Heart left ventricle (tissue), 16 donors: ENCODE measurements at regions not wholly inside any gene's neighbourhood (a gene's known extent, or its start where the extent isn't known, plus 50 kb on each side); places are given as distances from the start of the nearest gene placed in this dataset.

Experiments
- ATAC-seq, 4 donors: fragments of 200-7000 bp; cut with Tn5 transposase; one replicate each; pipeline ENCODE4 v1.9.1; 2020 to 2022; ENCODE audit warnings: moderate library complexity in 4 of 4, mild to moderate bottlenecking in 3 of 4, moderate number of reproducible peaks in 1 of 4
- DNase-seq, 5 donors: peaks; one replicate each; pipeline ENCODE4 v3.0.0-alpha.2; 2020
- H3K27ac ChIP-seq, 12 donors: fragments of 200-600 bp; sonication (generic) in 4 of 12; one replicate each; pipeline versions ENCODE4 v1.5.0 to v1.8.0; 2016 to 2022; ENCODE audit warnings: mild to moderate bottlenecking in 2 of 12
- H3K27me3 ChIP-seq, 9 donors: fragments of 200-600 bp; sonication (generic) in 2 of 9; one replicate each; pipeline versions ENCODE4 v1.5.1 to v1.8.0; 2016 to 2022; ENCODE audit warnings: mild to moderate bottlenecking in 3 of 9
- H3K36me3 ChIP-seq, 9 donors: fragments of 200-600 bp; sonication (generic) in 2 of 9; one replicate each; pipeline versions ENCODE4 v1.5.0 to v1.8.0; 2018 to 2022; ENCODE audit warnings: mild to moderate bottlenecking in 2 of 9
- H3K4me1 ChIP-seq, 12 donors: fragments of 200-600 bp; sonication (generic) in 4 of 12; one replicate each; pipeline versions ENCODE4 v1.5.0 to v1.8.0; 2016 to 2022; ENCODE audit warnings: mild to moderate bottlenecking in 3 of 12
- H3K4me3 ChIP-seq, 12 donors: fragments of 200-600 bp; sonication (generic) in 4 of 12; one replicate each; pipeline versions ENCODE4 v1.5.0 to v1.8.0; 2017 to 2022; ENCODE audit warnings: mild to moderate bottlenecking in 9 of 12, moderate library complexity in 4 of 12
- H3K9me3 ChIP-seq, 12 donors: fragments of 200-600 bp; sonication (generic) in 4 of 12; one replicate each; pipeline versions ENCODE4 v1.5.0 to v1.8.0; 2016 to 2022; ENCODE audit warnings: mild to moderate bottlenecking in 1 of 12
- POLR2A ChIP-seq, 2 donors: fragments of 450-650 bp; IDR thresholded peaks; one replicate each; pipeline ENCODE4 v1.6.1; 2017; ENCODE audit warnings: antibody characterized with exemption in 2 of 2, mild to moderate bottlenecking in 2 of 2, moderate library complexity in 2 of 2
- WGBS, 4 donors: extraction: QIAGEN DNeasy Blood & Tissue Kit in 2 of 4; methylation state at CpG; one replicate each; pipeline versions ENCODE4 v1.1.5 to v1.1.7; 2013 to 2018; 5-methylcytosine and 5-hydroxymethylcytosine counted together
- intact Hi-C, 10 donors: fragments of 100-400 bp; cut with DNase I; formaldehyde crosslinking; loops; one replicate each; pipeline versions ENCODE4 v1.11.1 to v1.14.2; 2022
- TF ChIP-seq, protein P1 (sequence below), 12 donors: fragments of 200-600 bp; sonication (generic) in 4 of 12; IDR thresholded peaks; one replicate each; pipeline versions ENCODE4 v1.5.0 to v1.8.0; 2018 to 2022; ENCODE audit warnings: antibody characterized with exemption in 12 of 12, mild to moderate bottlenecking in 5 of 12
- donor health status: ischemic (EF 13 %, LVEDD 7.1; RV severe dilation, severe dysfunction).
- donor health status: healthy with polysubstance abuse.
- donor health status: DM: no; HTN: yes; CAD: no.
- donor health status: DM: no; HTN: no; CAD: no.
- donor health status: ischemic (EF 25% LVEDD 6.9; RV normal size, moderate dysfunction).
- donor health status: ischemic (EF 25% LVEDD 5.7; RV mildly dilated, moderate dysfunction).
- donor health status: healthy.
- donor health status: DM: yes; HTN: yes; CAD: no.
- donor health status: ischemic (EF 35%, LVEDD 5.7; RV mildly dilated, moderate dysfunction).
- donor health status: nonischemic (EF 11% LVEDD 7.7; RV severe dilation, severe dysfunction).
- donor health status: DM: yes; HTN: yes; CAD: no.
- donor health status: PGD.
- donor health status: ischemic (EF 29% LVEDD 5.4; RV normal size, mild dysfunction).
- donor health status: nonischemic (EF 23%, LVEDD 6.1; RV moderate dilation, normal function).

- Histone ChIP-seq H3K27ac (no peak overlapping the region), H3K9me3 (no peaks in the 10 kb centered on the region), H3K4me1 (peaks cover 0 to 26% (median 3%) of the 10 kb centered on the region in 12 donors), H3K27me3 (no peaks in the 10 kb centered on the region), H3K36me3 (no peaks in the 10 kb centered on the region), H3K4me3 (no peak overlapping the region)
- 98 to 100% (median 100%) methylated on average over 1 of the region's 1 CpG for WGBS, 4 donors
- ATAC-seq (no peak), DNase-seq (no peak)
- no peak for TF ChIP-seq POLR2A (IDR thresholded peaks at IDR 0.05)
- TF ChIP-seq, protein P1, sequence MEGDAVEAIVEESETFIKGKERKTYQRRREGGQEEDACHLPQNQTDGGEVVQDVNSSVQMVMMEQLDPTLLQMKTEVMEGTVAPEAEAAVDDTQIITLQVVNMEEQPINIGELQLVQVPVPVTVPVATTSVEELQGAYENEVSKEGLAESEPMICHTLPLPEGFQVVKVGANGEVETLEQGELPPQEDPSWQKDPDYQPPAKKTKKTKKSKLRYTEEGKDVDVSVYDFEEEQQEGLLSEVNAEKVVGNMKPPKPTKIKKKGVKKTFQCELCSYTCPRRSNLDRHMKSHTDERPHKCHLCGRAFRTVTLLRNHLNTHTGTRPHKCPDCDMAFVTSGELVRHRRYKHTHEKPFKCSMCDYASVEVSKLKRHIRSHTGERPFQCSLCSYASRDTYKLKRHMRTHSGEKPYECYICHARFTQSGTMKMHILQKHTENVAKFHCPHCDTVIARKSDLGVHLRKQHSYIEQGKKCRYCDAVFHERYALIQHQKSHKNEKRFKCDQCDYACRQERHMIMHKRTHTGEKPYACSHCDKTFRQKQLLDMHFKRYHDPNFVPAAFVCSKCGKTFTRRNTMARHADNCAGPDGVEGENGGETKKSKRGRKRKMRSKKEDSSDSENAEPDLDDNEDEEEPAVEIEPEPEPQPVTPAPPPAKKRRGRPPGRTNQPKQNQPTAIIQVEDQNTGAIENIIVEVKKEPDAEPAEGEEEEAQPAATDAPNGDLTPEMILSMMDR (IDR thresholded peaks at IDR 0.05) = no peak
- intact Hi-C loops = no loop called here
Observed at GRCh38 chr4:140244328-140244727, 90.3 kb upstream of the MAML3 start.

- Histone ChIP-seq H3K36me3 (no peaks in the 10 kb centered on the region), H3K4me1 (peaks cover 0 to 34% (median 7%) of the 10 kb centered on the region in 12 donors), H3K4me3 (no peak overlapping the region), H3K27ac (peak overlapping the region in 6 of 12 donors; percentile 1 to 66 (median 53)), H3K9me3 (no peaks in the 10 kb centered on the region), H3K27me3 (no peaks in the 10 kb centered on the region)
- DNase-seq (peak in 1 of 5 donors; percentile 27), ATAC-seq (no peak)
- 54 to 62% (median 59%) methylated on average over 7 of the region's 7 CpGs for WGBS, 4 donors
- intact Hi-C loops = no loop called here
- TF ChIP-seq POLR2A (IDR thresholded peaks at IDR 0.05) = no peak
- TF ChIP-seq, protein P1 (IDR thresholded peaks at IDR 0.05) = no peak
Observed at GRCh38 chr4:140243278-140243753, 89.3 kb upstream of the MAML3 start.

DNA sequence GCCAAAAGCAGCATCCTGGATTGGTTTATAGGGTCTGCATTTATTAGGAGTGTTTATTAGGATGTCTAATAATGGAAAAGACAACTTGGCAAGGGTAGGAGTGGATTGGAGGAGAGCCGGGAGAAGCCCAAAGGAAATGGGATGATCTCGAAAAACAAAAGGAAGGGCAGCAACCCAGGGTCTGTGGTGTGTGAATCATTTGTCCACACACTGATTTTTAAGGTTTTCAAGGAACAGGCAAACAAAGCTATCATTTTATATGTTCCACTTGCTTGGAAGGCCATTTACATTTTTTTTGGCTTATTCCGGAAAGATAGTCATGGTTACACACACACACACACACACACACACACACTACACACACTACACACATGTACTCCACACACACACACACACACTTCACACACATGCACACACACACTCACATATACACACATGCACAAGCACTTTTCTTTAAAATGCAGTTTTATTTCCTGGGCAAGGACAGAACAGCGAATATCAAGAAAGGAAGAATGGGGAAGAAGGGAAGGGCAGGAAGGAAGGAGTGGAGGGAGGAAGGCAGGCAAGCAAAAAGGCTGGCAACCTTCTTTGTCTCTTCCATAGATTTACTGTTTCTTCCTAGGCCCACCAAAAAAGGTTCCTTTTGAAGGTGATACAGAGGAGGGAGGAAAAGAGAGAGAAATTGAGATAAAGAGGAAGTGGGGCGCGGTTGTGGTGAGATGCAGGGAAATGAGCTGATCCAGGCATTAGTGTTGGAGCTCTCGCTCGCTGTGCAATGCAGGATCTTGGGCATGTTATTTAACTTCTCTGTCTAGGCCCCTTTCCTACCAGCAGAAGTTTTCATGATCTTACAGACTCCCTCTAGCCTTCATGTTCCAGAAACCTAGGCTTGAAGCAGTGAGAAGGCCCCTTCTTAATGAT, 88.6 kb upstream of the MAML3 start:
- ATAC-seq = no peak
- TF ChIP-seq POLR2A (IDR thresholded peaks at IDR 0.05) = no peak
- TF ChIP-seq, protein P1 (IDR thresholded peaks at IDR 0.05) = no peak
- no peaks in the 10 kb centered on the region for H3K36me3 ChIP-seq
- WGBS, 4 donors = 67 to 71% (median 70%) methylated on average over 8 of the region's 8 CpGs
- peaks cover 0 to 41% (median 14%) of the 10 kb centered on the region in 12 donors for H3K4me1 ChIP-seq
- peak overlapping the region in 6 of 12 donors; percentile 1 to 66 (median 53) for H3K27ac ChIP-seq
- H3K4me3 ChIP-seq = no peak overlapping the region
- peak in 1 of 5 donors; percentile 50 for DNase-seq
- H3K27me3 ChIP-seq = no peaks in the 10 kb centered on the region
- no peaks in the 10 kb centered on the region for H3K9me3 ChIP-seq
- intact Hi-C loops = no loop called here

DNA sequence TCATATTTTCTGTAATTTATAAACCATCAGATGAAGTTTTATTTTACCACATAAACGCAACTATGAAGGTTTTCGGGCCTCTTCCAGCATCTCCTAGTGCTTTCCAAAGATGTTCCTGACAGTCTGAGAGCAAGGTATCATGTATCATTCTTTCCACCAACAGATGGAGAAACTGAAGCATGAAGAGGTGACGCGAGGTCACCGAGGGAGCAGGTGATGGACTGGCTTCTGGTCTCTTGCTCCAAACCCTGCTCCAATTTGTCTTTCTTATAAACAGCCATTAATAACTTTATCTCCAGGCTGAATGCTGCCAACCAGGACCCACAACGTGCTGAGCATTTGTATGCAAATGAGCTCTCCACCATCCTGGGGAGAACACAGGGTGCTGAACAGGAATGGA, 86.3 kb upstream of the MAML3 start:
- Histone ChIP-seq H3K27ac (no peak overlapping the region), H3K4me1 (peaks cover 0 to 53% (median 27%) of the 10 kb centered on the region in 12 donors), H3K27me3 (no peaks in the 10 kb centered on the region), H3K4me3 (no peak overlapping the region), H3K9me3 (no peaks in the 10 kb centered on the region), H3K36me3 (no peaks in the 10 kb centered on the region)
- DNase-seq (no peak), ATAC-seq (no peak)
- TF ChIP-seq POLR2A (IDR thresholded peaks at IDR 0.05) = no peak
- WGBS, 4 donors = 85 to 87% (median 87%) methylated on average over 6 of the region's 6 CpGs
- intact Hi-C loops = no loop called here
